22Rv1 (cell line): ENCODE measurements at regions not wholly inside any gene's neighbourhood (a gene's known extent, or its start where the extent isn't known, plus 50 kb on each side); places are given as distances from the start of the nearest gene placed in this dataset.

Experiments used
- H3K27ac ChIP-seq: fragments of 450-650 bp; 2 replicates; pipeline ENCODE4 v1.5.1; 2017
- ZFX ChIP-seq: fragments of 450-650 bp; IDR thresholded peaks from 2 replicates; pipeline ENCODE4 v1.6.1; 2017; ENCODE audit warnings: antibody characterized with exemption, borderline replicate concordance
- TF ChIP-seq, protein P1 (sequence below): fragments of 450-650 bp; IDR thresholded peaks from 2 replicates; pipeline ENCODE4 v1.5.1; 2017; ENCODE audit warnings: mild to moderate bottlenecking

DNA sequence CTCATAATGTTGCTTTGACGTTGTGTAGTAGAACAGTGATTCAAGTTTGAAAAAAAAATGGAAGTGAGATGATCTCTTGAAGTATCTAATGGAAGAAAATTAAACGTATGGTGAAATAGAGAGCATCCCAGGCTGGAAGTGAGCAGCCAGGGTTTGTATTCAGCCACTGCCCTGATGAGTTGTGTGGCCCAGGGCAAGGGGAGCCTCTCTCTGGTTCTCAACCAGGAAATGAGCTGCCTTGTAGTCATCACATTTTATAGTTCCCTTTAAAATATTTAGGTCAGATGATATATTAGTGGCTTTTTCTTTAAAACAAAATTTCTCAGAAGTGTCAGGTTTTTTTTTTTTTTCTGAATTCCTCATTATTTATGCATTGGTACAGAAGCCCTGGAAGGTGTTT is 150.3 kb downstream of the GPAT3 start:
- no peak overlapping the region for H3K27ac ChIP-seq
- TF ChIP-seq ZFX: no peak
- TF ChIP-seq, protein P1, sequence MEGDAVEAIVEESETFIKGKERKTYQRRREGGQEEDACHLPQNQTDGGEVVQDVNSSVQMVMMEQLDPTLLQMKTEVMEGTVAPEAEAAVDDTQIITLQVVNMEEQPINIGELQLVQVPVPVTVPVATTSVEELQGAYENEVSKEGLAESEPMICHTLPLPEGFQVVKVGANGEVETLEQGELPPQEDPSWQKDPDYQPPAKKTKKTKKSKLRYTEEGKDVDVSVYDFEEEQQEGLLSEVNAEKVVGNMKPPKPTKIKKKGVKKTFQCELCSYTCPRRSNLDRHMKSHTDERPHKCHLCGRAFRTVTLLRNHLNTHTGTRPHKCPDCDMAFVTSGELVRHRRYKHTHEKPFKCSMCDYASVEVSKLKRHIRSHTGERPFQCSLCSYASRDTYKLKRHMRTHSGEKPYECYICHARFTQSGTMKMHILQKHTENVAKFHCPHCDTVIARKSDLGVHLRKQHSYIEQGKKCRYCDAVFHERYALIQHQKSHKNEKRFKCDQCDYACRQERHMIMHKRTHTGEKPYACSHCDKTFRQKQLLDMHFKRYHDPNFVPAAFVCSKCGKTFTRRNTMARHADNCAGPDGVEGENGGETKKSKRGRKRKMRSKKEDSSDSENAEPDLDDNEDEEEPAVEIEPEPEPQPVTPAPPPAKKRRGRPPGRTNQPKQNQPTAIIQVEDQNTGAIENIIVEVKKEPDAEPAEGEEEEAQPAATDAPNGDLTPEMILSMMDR: no peak

- no peak overlapping the region for H3K27ac ChIP-seq
- TF ChIP-seq, protein P1: no peak
- TF ChIP-seq ZFX: no peak
These were observed 143.8 kb downstream of the GPAT3 start for GRCh38 chr4:83679692-83680091.

GRCh38 chr4:83679254-83679653 is 143.3 kb downstream of the GPAT3 start:
- no peak overlapping the region for H3K27ac ChIP-seq
- TF ChIP-seq, protein P1: no peak
- TF ChIP-seq ZFX: no peak

GRCh38 chr4:83677656-83678055 is 141.7 kb downstream of the GPAT3 start:
- TF ChIP-seq ZFX: no peak
- TF ChIP-seq, protein P1: no peak
- H3K27ac ChIP-seq: no peak overlapping the region

DNA sequence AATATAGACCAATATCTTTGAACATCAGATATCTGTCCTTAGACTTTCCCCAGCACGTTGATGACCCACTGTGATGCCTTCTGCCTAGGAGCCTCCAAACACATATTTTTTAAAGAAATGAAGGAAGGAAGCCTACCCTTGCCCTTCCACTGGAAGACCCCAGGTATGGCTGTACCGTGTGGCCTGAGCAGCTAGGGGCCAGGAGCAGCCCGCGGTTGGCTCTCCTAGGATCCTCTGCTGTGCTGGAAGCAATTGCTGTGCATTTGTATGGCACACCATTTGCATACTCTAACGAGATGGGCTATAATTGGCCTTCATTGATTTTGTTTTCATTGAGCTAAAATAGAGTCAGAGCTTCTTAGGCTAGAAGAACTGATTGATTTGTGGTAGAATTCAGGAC is 128.8 kb downstream of the GPAT3 start:
- H3K27ac ChIP-seq: no peak overlapping the region
- TF ChIP-seq ZFX: no peak
- TF ChIP-seq, protein P1: no peak

DNA sequence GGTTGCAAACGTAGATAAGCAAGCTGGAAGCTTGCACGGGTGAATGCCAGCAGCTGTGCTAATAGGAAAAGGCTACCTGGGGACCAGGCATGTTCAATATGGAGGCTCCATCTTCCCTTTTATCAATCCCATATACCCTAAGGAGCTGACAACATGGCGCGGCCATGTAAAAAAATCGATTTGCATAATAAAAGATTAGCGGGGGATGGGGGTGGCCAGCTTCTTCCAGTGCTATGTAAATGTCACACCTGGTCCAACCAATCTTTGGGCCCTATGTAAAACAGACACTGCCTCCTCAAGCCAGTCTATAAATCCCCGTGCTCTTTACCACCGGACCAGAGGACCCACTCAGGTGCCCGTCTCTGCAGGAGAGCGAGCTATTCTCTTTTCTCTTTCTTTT is 128.2 kb downstream of the GPAT3 start:
- no peak overlapping the region for H3K27ac ChIP-seq
- TF ChIP-seq, protein P1: no peak
- TF ChIP-seq ZFX: no peak

DNA sequence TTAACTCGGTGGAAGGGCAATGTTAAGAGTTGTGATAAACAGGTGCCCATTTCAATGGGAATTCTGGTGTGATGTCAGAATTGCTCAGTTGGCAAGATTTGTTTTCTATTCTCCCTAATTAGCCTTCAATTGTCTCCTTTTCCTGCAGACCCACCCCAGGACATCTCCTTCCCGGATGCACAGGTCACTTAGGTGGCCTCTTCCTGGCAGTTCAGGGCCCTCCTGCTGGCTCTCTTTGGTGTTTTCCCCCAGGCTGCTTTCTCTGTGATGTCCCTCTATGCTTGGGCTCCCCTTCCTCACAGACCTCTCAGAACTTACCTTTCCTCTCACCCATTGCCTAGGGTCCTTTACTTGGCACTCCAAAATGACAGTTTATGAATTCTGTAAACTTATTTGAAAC is 126.3 kb downstream of the GPAT3 start:
- H3K27ac ChIP-seq: no peak overlapping the region
- TF ChIP-seq, protein P1: no peak
- no peak for TF ChIP-seq ZFX
